AG09309 (cell line): ENCODE measurements at regions not wholly inside any gene's neighbourhood (a gene's known extent, or its start where the extent isn't known, plus 50 kb on each side); places are given as distances from the start of the nearest gene placed in this dataset.

Experiments used
- DNase-seq: peaks from one replicate; pipeline ENCODE4 v3.0.0-alpha.2; 2010; ENCODE audit warnings: low read depth
- H3K4me3 ChIP-seq: 2 replicates; pipeline ENCODE4 v1.5.1; 2011; ENCODE audit warnings: mild to moderate bottlenecking, low read depth, low read length, moderate library complexity; ENCODE audit not compliant: control insufficient read depth
- TF ChIP-seq, protein P1 (sequence below): IDR thresholded peaks from 2 replicates; pipeline ENCODE4 v1.5.1; 2011; ENCODE audit warnings: mild to moderate bottlenecking, low read depth, low read length, inconsistent platforms; ENCODE audit not compliant: insufficient read depth, control insufficient read depth; ENCODE audit errors: missing control alignments

DNA sequence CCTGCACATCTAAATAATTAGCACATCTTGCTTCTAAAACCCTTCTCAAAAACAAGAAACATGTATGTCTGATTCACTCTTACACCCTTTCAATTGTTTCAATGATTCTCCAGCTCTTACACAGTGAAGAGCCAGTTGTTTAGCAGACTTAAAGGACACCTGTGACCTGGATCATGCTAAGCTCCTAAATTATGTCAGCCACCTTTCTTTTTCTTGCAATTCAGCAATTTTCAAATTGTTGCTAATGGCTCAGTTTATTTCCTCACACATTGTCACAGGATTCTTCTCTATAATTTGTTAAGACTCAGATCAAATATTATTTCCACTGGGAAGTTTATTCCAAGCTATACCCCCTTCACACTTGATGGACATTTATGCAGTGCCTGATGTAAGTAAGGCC, 413.2 kb downstream of the PLA2G4A start:
- H3K4me3 ChIP-seq, result no peak overlapping the region
- TF ChIP-seq, protein P1, sequence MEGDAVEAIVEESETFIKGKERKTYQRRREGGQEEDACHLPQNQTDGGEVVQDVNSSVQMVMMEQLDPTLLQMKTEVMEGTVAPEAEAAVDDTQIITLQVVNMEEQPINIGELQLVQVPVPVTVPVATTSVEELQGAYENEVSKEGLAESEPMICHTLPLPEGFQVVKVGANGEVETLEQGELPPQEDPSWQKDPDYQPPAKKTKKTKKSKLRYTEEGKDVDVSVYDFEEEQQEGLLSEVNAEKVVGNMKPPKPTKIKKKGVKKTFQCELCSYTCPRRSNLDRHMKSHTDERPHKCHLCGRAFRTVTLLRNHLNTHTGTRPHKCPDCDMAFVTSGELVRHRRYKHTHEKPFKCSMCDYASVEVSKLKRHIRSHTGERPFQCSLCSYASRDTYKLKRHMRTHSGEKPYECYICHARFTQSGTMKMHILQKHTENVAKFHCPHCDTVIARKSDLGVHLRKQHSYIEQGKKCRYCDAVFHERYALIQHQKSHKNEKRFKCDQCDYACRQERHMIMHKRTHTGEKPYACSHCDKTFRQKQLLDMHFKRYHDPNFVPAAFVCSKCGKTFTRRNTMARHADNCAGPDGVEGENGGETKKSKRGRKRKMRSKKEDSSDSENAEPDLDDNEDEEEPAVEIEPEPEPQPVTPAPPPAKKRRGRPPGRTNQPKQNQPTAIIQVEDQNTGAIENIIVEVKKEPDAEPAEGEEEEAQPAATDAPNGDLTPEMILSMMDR, result no peak
- DNase-seq, result no peak

DNA sequence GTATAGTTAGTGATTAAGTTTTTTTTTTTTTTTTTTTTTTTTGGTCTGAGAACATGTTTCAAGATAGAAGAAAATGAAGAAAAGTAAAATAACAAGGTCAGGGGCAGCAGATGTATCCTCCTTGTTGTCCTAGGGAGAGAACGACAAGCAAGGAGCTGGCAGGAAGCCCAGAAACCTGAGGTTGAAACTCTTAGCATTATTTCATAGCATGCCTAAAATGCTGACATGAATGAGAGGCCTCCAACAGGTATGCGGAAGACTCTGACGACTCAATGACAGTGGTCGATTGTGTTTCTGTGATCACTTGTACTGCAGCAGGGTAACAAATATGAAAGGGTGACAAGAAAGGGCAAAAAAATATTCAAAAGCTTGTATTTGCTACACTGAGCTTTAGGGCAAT, 415.9 kb downstream of the PLA2G4A start:
- no peak overlapping the region for H3K4me3 ChIP-seq
- no peak for DNase-seq
- TF ChIP-seq, protein P1, result no peak

DNA sequence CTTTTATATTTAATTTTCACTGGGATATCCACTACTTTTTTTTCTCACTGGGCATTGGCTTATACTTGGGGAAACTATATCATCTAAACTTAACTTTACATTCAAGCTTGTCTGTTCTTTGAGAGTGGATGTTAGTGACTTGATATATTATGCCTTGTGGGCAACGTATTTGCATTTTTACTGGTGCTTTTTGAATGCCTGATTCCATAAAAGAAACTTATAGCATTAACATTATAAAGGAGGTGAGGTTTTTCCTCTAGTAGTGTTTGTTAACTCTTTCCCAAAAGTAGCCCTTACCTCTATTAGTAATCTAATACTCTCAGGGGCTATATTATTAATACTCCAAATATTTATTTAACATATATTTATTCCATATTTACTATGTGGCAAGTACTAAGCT, 416.5 kb downstream of the PLA2G4A start:
- DNase-seq, result no peak
- TF ChIP-seq, protein P1, result no peak
- H3K4me3 ChIP-seq, result no peak overlapping the region

DNA sequence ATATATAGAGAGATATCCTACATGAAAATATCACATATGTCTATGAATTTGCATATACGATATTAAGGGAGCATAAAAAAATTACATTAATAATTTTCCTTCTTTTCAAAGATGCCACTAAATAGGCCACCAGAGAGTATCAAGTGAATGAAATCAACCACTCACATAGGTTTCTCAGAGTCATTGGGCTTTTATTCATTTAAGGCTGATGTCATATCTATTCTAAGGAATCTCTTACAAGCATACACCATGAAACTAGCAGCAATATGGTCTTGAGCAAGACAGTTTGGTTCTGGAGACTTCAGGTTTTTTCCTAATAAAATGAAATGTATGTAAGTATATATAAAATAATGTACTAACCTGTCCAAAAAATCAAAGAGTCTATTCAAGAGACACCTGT, 420.4 kb downstream of the PLA2G4A start:
- no peak overlapping the region for H3K4me3 ChIP-seq
- TF ChIP-seq, protein P1, result no peak
- no peak for DNase-seq

DNA sequence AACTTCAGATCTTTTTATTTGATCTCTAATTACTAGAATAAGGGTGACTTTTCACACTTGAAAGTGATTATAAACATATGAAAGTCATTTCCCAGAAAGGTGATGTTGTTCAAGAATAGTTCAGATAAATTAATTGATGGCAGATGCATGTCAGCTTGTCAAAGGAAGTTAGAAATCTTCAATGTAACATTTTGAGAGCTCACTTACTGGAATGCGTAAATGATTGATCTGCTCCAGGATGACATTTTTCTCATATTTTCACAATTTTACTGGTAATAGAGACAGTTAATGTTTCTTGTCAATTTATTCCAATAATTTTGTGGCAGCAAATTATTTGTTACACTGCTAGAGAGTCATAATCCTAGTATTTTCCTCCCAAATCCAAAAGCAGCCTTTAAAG, 424.2 kb downstream of the PLA2G4A start:
- no peak for DNase-seq
- no peak overlapping the region for H3K4me3 ChIP-seq
- TF ChIP-seq, protein P1, result no peak

DNA sequence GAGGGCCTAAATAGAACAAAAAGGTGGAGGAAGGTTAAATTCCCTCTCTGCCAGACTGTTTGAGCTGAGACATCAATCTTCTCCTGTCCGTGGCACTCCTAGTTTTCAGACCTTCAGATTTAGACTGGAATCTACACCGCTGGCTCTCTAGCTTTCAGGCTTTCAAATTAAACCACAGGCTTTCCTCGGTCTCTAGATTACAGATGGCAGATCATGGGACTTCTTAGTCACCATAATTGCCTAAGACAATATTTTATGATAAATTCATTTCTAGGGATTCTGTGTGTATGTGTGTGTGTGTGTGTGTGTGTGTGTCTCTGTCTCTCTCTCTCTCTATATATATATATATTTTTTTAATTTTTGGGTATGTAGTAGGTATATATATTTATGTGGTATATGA, 428.7 kb downstream of the PLA2G4A start:
- H3K4me3 ChIP-seq, result no peak overlapping the region
- TF ChIP-seq, protein P1, result no peak
- no peak for DNase-seq

DNA sequence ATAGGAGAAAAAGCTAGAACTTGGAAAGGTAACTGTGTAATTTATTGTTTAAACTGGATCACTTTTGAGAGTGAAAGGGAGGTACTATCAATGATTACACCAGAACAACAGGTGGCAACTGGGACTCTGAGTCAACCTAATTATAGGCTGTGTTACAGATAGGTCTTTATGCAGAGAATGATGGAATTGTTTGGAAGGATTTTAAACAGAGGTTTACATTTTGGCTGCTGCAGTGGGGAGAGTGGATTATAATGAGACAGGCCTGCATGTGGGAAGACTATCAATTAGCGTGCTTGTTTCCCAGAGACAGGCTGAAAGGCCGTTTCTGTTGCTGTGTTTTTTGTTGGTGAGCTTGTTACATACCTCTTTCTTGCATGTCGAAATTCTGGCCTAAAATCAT, 432.9 kb downstream of the PLA2G4A start:
- no peak overlapping the region for H3K4me3 ChIP-seq
- TF ChIP-seq, protein P1, result no peak
- no peak for DNase-seq
